ENCODE measurements at regions not wholly inside any gene's neighbourhood (a gene's known extent, or its start where the extent isn't known, plus 50 kb on each side); places are given as distances from the start of the nearest gene placed in this dataset.

GRCh38 chr9:118262191-118262590 is 558.0 kb downstream of the TLR4 start:
- DNase-seq (ENCODE audit: low spot score): no peak
- no peaks in the 10 kb centered on the region for H3K4me1 Mint-ChIP-seq (ENCODE audit: low read depth)
- peaks cover 23% of the 10 kb centered on the region for H3K9me3 Mint-ChIP-seq
- H3K4me3 Mint-ChIP-seq: no peak overlapping the region
- no peaks in the 10 kb centered on the region for H3K27me3 Mint-ChIP-seq (ENCODE audit: low read depth)
- H3K36me3 Mint-ChIP-seq (ENCODE audit: low read depth): no peaks in the 10 kb centered on the region
- no peak overlapping the region for H3K27ac Mint-ChIP-seq

GRCh38 chr9:118263949-118264348 is 559.7 kb downstream of the TLR4 start:
- Mint-ChIP-seq H3K4me3 (no peak overlapping the region), H3K27ac (no peak overlapping the region), H3K27me3 (ENCODE audit: low read depth) (no peaks in the 10 kb centered on the region), H3K36me3 (ENCODE audit: low read depth) (no peaks in the 10 kb centered on the region), H3K9me3 (peaks cover 12% of the 10 kb centered on the region), H3K4me1 (ENCODE audit: low read depth) (no peaks in the 10 kb centered on the region)
- no peak for DNase-seq (ENCODE audit: low spot score)

DNA sequence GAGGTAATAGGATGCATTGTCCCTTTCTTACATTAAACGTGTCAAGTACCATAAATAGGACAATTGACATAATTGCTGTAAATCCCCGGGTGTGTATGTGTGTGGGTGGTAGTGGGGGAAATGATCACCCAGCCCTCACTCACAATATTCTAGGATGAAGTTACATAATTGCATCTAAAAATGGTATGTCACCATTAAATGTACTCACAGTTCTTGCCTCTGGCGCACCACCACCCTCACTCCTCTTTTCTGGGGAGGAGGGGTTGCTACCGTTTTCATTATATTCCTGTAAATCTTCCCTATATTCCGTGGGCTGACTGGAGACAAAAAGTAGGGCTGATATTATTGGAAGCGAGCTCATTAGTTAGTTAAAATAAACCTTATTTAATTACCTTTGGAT is 563.8 kb downstream of the TLR4 start:
- no peak for DNase-seq (ENCODE audit: low spot score)
- Mint-ChIP-seq H3K27ac (no peak overlapping the region), H3K4me3 (no peak overlapping the region), H3K36me3 (ENCODE audit: low read depth) (no peaks in the 10 kb centered on the region), H3K27me3 (ENCODE audit: low read depth) (no peaks in the 10 kb centered on the region), H3K4me1 (ENCODE audit: low read depth) (no peaks in the 10 kb centered on the region), H3K9me3 (no peaks in the 10 kb centered on the region)

DNA sequence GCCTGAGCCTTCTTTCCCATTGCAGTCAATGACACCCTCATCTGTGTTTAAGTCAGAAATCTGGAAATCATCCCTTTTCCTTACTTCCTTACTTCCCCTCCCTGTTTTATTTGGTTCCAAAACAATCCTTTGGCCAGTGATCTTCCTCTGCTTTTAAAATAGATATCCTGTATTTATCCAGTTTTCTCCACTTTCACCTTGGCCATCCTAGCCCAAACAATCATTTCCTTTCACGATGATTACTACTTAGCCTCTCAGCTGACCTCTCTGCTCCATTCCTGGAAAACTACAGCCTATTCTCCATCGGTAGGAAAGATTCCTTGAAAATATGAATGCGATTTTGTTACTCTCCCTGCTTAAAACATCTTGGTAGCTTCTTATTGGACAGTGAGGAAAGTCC is 565.4 kb downstream of the TLR4 start:
- Mint-ChIP-seq H3K27ac (no peak overlapping the region), H3K27me3 (ENCODE audit: low read depth) (no peaks in the 10 kb centered on the region), H3K36me3 (ENCODE audit: low read depth) (no peaks in the 10 kb centered on the region)

DNA sequence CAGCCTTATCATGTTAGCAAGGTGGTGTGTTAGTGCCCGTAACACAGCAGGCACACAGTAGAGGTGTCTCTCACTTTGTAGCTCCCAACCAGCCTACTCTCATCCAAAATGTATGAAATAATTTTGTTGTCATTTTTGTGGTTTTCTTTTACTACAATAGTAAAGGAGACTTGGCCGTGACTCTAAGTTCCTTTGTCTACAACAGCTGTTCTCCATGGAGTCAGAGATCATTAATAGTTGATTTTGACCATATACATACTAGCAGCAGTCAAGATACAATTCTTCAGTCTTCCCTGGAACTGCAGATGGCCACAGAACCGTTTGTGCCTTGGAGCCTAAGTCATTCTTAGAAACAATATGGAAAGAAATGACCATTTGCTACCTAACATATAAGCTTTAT is 567.1 kb downstream of the TLR4 start:
- no peaks in the 10 kb centered on the region for H3K36me3 Mint-ChIP-seq (ENCODE audit: low read depth)
- no peaks in the 10 kb centered on the region for H3K27me3 Mint-ChIP-seq (ENCODE audit: low read depth)
- H3K27ac Mint-ChIP-seq: no peak overlapping the region
- H3K4me1 Mint-ChIP-seq (ENCODE audit: low read depth): no peaks in the 10 kb centered on the region
- no peak for DNase-seq (ENCODE audit: low spot score)
- no peak overlapping the region for H3K4me3 Mint-ChIP-seq
- no peaks in the 10 kb centered on the region for H3K9me3 Mint-ChIP-seq

More for the DNA sequence above, 565.4 kb downstream of the TLR4 start:
- no peak overlapping the region for H3K4me3 Mint-ChIP-seq
- H3K4me1 Mint-ChIP-seq (ENCODE audit: low read depth): no peaks in the 10 kb centered on the region
- H3K9me3 Mint-ChIP-seq: no peaks in the 10 kb centered on the region
- DNase-seq (ENCODE audit: low spot score): no peak

- H3K4me3 Mint-ChIP-seq: no peak overlapping the region
- no peak for DNase-seq (ENCODE audit: low spot score)
- H3K27me3 Mint-ChIP-seq (ENCODE audit: low read depth): no peaks in the 10 kb centered on the region
- no peaks in the 10 kb centered on the region for H3K9me3 Mint-ChIP-seq
- no peaks in the 10 kb centered on the region for H3K36me3 Mint-ChIP-seq (ENCODE audit: low read depth)
- H3K27ac Mint-ChIP-seq: no peak overlapping the region
- no peaks in the 10 kb centered on the region for H3K4me1 Mint-ChIP-seq (ENCODE audit: low read depth)
Measured at GRCh38 chr9:118271936-118272335, 567.7 kb downstream of the TLR4 start.

DNA sequence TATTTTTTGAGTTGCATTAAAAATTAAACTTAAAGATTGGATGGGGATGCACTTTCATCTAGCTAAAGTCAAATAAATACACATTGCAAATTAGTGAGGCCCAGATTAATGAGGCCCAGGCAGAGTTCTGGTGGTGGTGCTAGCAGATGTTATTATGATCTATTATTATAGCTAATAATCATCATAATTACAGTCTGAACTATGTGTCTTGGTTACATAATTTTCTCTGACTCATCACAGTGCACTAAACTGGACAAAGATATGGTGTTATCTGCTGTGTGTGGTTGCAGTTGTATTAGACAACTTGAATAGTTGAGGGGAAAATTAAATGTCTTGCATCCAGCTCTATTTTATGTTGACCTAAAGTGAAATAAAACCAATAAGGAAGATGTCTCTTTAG is 568.8 kb downstream of the TLR4 start:
- Mint-ChIP-seq H3K27me3 (ENCODE audit: low read depth) (no peaks in the 10 kb centered on the region), H3K36me3 (ENCODE audit: low read depth) (no peaks in the 10 kb centered on the region)

GRCh38 chr9:118276784-118277183 is 572.6 kb downstream of the TLR4 start:
- no peak overlapping the region for H3K27ac Mint-ChIP-seq
- no peak for DNase-seq (ENCODE audit: low spot score)
- H3K4me3 Mint-ChIP-seq: no peak overlapping the region
- no peaks in the 10 kb centered on the region for H3K9me3 Mint-ChIP-seq
- no peaks in the 10 kb centered on the region for H3K4me1 Mint-ChIP-seq (ENCODE audit: low read depth)
- H3K36me3 Mint-ChIP-seq (ENCODE audit: low read depth): no peaks in the 10 kb centered on the region
- no peaks in the 10 kb centered on the region for H3K27me3 Mint-ChIP-seq (ENCODE audit: low read depth)

More for the DNA sequence above, 568.8 kb downstream of the TLR4 start:
- H3K4me1 Mint-ChIP-seq (ENCODE audit: low read depth): no peaks in the 10 kb centered on the region
- no peak for DNase-seq (ENCODE audit: low spot score)
- H3K4me3 Mint-ChIP-seq: no peak overlapping the region
- no peak overlapping the region for H3K27ac Mint-ChIP-seq
- no peaks in the 10 kb centered on the region for H3K9me3 Mint-ChIP-seq

DNA sequence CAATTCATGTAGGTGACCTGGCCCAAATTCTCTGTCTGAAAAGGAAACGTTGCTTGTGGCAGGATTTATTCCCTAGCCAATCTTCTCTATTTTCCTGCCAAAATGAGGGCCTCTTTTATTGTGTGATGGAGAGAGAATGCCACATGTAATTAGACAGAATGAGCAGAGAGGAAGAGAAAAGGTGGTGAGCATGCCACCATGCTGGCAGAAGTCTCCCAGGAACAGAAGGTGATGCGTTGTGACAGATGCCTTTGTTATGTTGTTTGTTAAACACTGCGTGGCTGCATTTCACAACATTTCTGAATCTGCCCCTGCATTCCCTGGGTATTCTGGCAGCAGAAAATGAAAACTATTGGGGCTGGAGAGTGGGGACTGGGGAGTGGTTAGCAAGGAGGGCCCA is 577.6 kb downstream of the TLR4 start:
- no peak for DNase-seq (ENCODE audit: low spot score)
- no peaks in the 10 kb centered on the region for H3K9me3 Mint-ChIP-seq
- no peaks in the 10 kb centered on the region for H3K4me1 Mint-ChIP-seq (ENCODE audit: low read depth)
- no peak overlapping the region for H3K4me3 Mint-ChIP-seq
- no peaks in the 10 kb centered on the region for H3K36me3 Mint-ChIP-seq (ENCODE audit: low read depth)
- H3K27ac Mint-ChIP-seq: no peak overlapping the region
- no peaks in the 10 kb centered on the region for H3K27me3 Mint-ChIP-seq (ENCODE audit: low read depth)

GRCh38 chr9:118283488-118283887 is 579.3 kb downstream of the TLR4 start:
- Mint-ChIP-seq H3K27ac (no peak overlapping the region), H3K4me3 (no peak overlapping the region), H3K27me3 (ENCODE audit: low read depth) (no peaks in the 10 kb centered on the region), H3K4me1 (ENCODE audit: low read depth) (no peaks in the 10 kb centered on the region), H3K9me3 (no peaks in the 10 kb centered on the region), H3K36me3 (ENCODE audit: low read depth) (no peaks in the 10 kb centered on the region)
- no peak for DNase-seq (ENCODE audit: low spot score)

- Mint-ChIP-seq H3K27ac (no peak overlapping the region), H3K36me3 (ENCODE audit: low read depth) (no peaks in the 10 kb centered on the region), H3K27me3 (ENCODE audit: low read depth) (no peaks in the 10 kb centered on the region), H3K4me3 (no peak overlapping the region), H3K4me1 (ENCODE audit: low read depth) (no peaks in the 10 kb centered on the region), H3K9me3 (no peaks in the 10 kb centered on the region)
- DNase-seq (ENCODE audit: low spot score): no peak
Measured at GRCh38 chr9:118290116-118290515, 585.9 kb downstream of the TLR4 start.

DNA sequence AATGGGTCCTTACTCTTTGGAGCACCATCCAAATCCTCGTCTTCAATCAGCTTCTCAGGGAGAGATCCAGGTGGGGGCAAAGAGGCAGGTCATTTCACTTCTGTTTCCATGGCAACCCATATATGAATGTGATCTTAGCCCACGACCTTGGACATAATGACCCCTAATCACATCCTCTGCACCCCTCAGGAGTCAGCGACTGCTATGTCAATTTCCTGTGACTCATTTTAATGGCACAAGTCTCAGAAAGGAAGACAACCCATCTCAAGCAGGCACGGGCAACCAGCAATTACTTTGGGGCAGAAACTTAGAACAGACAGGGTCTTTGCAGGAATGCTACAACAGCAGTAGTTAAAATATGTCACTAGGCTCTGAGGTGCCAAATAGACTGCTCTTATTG is 591.2 kb downstream of the TLR4 start:
- Mint-ChIP-seq H3K4me1 (ENCODE audit: low read depth) (no peaks in the 10 kb centered on the region), H3K4me3 (no peak overlapping the region), H3K36me3 (ENCODE audit: low read depth) (no peaks in the 10 kb centered on the region), H3K27me3 (ENCODE audit: low read depth) (no peaks in the 10 kb centered on the region), H3K27ac (no peak overlapping the region), H3K9me3 (no peaks in the 10 kb centered on the region)
- no peak for DNase-seq (ENCODE audit: low spot score)

GRCh38 chr9:118302721-118303120 is 598.5 kb downstream of the TLR4 start:
- Mint-ChIP-seq H3K9me3 (no peaks in the 10 kb centered on the region), H3K4me1 (ENCODE audit: low read depth) (no peaks in the 10 kb centered on the region), H3K27ac (no peak overlapping the region), H3K27me3 (ENCODE audit: low read depth) (no peaks in the 10 kb centered on the region), H3K36me3 (ENCODE audit: low read depth) (no peaks in the 10 kb centered on the region), H3K4me3 (no peak overlapping the region)
- DNase-seq (ENCODE audit: low spot score): no peak

- H3K4me1 Mint-ChIP-seq (ENCODE audit: low read depth): no peaks in the 10 kb centered on the region
- no peaks in the 10 kb centered on the region for H3K36me3 Mint-ChIP-seq (ENCODE audit: low read depth)
- H3K4me3 Mint-ChIP-seq: no peak overlapping the region
- DNase-seq (ENCODE audit: low spot score): no peak
- no peaks in the 10 kb centered on the region for H3K9me3 Mint-ChIP-seq
- no peaks in the 10 kb centered on the region for H3K27me3 Mint-ChIP-seq (ENCODE audit: low read depth)
- no peak overlapping the region for H3K27ac Mint-ChIP-seq
Measured at GRCh38 chr9:118303216-118303615, 599.0 kb downstream of the TLR4 start.

- Mint-ChIP-seq H3K4me1 (ENCODE audit: low read depth) (no peaks in the 10 kb centered on the region), H3K4me3 (no peak overlapping the region), H3K27ac (no peak overlapping the region), H3K9me3 (no peaks in the 10 kb centered on the region), H3K36me3 (ENCODE audit: low read depth) (no peaks in the 10 kb centered on the region), H3K27me3 (ENCODE audit: low read depth) (no peaks in the 10 kb centered on the region)
- no peak for DNase-seq (ENCODE audit: low spot score)
Measured at GRCh38 chr9:118305331-118305730, 601.1 kb downstream of the TLR4 start.

Measured in T-helper 2 cell treated with Interferon-gamma antibody and Interleukin-4, amounts not matched to agents 5 μg/mL and 100 μg/mL, for 36 hours (primary cell).